ENCODE measurements at regions not wholly inside any gene's neighbourhood (a gene's known extent, or its start where the extent isn't known, plus 50 kb on each side); places are given as distances from the start of the nearest gene placed in this dataset.
"Not testable (repeated sequence)": the region's sequence is repeated elsewhere in the genome, so short reads cannot be mapped to it uniquely, and the experiment has no call there.

- no peak for DNase-seq (ENCODE audit: low read depth in 2 of 2)
These were observed 71.0 kb downstream of the COQ2 start for GRCh38 chr4:83213640-83214039.

DNA sequence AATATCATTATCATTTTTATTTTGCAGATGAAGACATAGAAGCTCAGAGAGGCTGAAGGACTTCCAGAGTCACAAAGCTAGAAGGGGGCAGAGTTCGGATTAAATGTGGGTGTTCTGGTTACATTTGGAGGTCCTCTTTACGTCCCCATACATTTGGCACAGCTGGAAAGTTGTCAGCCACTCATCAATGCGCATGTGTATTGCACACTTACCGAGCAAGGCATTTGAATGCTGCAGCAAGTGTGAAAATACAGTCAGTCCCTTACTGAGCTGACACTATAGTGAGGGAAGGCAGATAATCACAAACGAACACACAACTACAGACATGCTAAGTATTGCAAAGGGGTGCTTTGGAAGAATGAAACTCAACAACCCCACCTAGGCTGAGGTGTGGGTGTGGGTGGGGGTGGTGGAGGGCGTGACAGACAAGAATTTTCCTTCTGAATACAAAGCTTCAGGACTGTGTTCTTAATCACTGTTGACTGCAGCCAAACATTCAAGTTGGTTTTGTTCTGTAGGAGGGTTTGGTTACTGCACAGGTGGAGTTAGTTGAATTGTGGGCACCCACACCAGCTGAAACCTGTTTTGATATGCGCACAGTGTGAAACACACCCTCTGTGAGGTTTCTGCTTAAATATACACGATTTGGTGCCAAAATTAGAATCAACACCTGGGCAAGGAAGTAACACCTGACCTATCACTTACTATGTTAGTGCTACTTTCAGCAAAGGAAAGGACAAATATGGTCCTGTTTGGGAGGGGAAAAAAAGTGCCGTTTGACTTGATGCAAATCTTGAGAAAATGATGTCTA lies 72.4 kb downstream of the COQ2 start:
- DNase-seq (ENCODE audit: low read depth in 2 of 2), result peak in 1 of 2 donors; percentile 5

GRCh38 chr4:83209419-83209818 lies 75.2 kb downstream of the COQ2 start:
- DNase-seq (ENCODE audit: low read depth in 2 of 2), result no peak

- DNase-seq (ENCODE audit: low read depth in 2 of 2), result no peak
These were observed 75.9 kb downstream of the COQ2 start for GRCh38 chr4:83208371-83209365.

DNA sequence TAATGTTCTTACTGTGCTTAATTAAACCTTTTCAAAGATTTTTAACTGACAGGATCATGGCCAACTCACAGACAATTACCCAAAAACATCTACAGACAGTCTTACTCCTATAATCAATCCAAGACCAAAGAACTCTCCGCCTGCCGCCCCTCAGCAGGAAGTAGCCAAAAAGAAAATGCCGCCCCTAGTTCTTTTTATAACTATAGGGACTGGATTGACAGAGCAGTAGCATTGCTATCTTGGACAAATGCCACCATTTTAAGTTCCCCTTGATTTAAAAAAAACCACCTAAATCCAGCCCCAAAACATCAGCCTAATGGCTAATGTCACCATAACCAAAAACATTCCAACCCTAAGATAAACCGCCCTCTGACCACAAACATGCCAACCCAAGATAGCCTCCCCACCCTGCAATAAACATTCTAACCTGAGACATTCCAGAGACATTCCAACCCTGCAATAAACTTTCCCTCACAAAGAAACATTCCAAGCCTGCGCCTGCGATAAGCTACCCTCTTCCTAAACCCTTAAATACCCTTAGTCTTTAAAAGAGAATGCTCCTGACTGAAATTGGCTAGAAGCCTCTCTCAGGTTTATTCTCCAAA lies 77.0 kb downstream of the COQ2 start:
- no peak for DNase-seq (ENCODE audit: low read depth in 2 of 2)

GRCh38 chr4:83205760-83206159 lies 78.8 kb downstream of the COQ2 start:
- DNase-seq (ENCODE audit: low read depth in 2 of 2), result no peak

DNA sequence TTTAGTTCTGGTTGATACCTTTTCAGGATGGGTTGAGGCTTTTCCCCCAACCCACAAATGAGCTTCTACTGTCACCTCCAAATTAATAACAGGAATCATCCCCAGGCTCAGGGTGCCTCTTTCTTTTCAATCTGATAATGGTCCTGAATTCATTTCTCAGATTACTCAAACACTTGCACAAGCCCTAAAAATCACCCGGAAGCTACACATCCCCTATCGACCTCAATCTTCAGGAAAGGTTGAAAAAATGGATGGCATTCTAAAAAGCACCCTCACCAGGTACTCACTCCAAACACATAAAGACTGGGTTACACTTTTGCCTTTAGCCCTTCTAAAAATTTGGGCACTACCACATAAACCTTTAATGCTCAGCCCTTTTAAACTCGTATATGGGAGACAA lies 79.9 kb downstream of the COQ2 start:
- no peak for DNase-seq (ENCODE audit: low read depth in 2 of 2)

- no peak for DNase-seq (ENCODE audit: low read depth in 2 of 2)
These were observed 82.8 kb downstream of the COQ2 start for GRCh38 chr4:83201761-83202160.

DNA sequence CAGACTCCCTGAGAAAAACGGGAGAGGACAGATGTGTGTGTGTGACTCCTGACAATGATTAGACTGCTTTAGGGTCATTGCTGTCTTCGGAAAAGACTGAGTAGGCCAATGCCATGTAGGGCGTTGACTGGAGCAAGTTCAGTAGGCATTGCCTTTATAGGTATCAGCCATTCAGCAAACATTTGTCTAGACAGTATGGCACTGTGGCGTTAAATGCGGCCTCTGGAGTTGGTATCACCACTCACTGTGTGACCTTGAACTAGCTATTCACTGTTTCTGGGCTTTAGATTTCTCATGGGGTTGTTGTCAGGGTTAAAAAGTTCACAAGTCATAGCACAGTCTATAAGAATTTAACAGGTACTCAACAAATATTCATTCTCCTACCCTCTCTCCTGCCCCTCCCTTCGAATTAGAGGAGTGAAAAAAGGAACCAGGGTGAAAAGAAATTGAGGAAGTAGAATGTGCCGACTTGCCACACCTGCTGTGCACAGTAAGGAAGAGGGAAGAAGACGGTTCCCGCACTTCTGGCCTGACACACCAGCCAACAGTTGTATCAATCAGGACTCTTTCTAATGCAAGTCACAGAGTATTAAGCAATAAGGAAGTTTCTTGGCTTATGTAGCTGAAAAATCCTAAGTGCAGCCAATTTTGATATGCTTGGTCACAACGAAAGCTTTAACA lies 83.2 kb upstream of the PLAC8 start:
- DNase-seq (ENCODE audit: low read depth in 2 of 2), result no peak

DNA sequence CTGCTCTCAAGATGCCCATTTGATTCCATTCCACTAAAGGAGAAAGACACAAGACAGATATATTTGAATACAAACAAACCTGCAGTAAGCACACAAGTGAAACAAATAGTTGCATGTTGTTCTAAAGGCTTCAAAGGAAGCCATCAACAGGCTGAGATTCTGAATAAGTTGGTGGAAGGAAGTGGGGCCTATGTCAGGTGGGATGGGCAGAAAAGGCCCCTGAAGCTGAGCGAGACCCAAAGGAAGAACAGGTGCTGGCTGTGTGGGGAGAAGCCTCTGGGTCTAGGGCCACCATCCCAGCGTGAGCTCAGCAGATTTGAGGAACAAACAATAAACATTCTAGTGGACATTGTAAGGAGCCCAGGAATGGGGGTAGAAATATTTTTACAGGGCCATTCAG lies 82.4 kb upstream of the PLAC8 start:
- no peak for DNase-seq (ENCODE audit: low read depth in 2 of 2)

DNA sequence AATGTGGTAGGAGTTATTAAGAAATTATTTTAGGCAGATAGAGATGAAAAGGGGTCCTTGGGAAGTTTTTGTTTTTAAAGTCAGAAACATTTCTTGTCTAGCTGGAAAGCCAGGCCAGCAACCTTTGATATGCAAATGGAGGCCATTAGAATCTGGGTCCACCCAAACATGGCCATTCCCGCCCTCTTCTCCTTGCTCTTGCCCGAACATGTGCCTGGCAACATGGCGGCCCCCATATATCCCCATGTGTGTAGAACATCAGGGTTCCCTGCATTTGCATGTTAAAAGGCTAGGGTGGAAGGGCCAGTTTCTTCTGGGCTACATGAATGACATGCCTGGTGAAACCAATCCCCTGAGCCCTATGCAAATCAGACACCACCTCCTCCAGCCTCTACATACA lies 80.7 kb upstream of the PLAC8 start:
- no peak for DNase-seq (ENCODE audit: low read depth in 2 of 2)

DNA sequence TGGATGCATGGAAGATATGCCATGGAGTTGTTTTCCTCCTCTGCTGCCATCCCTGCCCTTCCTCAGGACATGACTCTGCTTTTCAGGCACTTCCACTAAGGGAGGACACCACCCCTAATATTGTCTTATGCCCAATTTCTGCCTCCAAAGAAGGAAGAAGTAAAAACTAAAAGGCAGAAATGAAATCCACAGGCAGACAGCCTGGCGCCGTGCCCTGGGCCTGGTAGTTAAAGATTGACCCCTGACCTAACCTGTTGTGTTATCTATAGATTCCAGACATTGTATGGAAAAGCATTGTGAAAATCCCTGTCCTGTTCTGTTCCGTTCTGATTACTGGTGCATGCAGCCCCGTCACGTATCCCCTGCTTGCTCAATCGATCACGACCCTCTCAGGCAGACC lies 80.1 kb upstream of the PLAC8 start:
- not testable (repeated sequence) for DNase-seq (ENCODE audit: low read depth in 2 of 2)

GRCh38 chr4:83192634-83193033 lies 78.1 kb upstream of the PLAC8 start:
- DNase-seq (ENCODE audit: low read depth in 2 of 2), result no peak

GRCh38 chr4:83191026-83191425 lies 76.5 kb upstream of the PLAC8 start:
- no peak for DNase-seq (ENCODE audit: low read depth in 2 of 2)

DNA sequence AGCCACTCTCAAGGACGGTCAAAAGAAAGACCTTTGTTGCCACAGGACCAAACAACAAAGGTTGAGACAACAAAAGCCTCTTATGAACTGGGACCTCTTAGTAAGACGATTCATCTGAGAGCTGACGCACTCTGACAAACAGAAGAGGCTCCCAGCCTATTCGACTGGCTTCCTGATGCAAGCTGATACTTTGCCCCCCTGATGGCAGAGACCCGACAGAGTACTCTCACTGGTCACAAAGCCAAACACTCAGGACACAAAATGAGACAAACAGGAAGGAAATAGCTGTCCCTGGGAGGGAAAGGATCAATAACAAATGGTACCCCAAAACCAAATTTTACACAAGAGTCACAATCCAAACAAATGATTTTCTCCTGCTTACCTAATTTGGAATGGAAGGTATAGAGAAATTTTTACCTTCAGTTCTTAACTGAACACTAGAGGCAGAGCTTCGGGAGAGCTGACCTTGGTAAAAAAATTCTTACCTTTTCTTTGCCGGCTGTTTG lies 75.2 kb upstream of the PLAC8 start:
- DNase-seq (ENCODE audit: low read depth in 2 of 2), result no peak

- no peak for DNase-seq (ENCODE audit: low read depth in 2 of 2)
These were observed 66.0 kb upstream of the PLAC8 start for GRCh38 chr4:83180431-83180968.

GRCh38 chr4:83179205-83179604 lies 64.7 kb upstream of the PLAC8 start:
- no peak for DNase-seq (ENCODE audit: low read depth in 2 of 2)

- no peak for DNase-seq (ENCODE audit: low read depth in 2 of 2)
These were observed 63.5 kb upstream of the PLAC8 start for GRCh38 chr4:83178029-83178428.

- DNase-seq (ENCODE audit: low read depth in 2 of 2), result no peak
These were observed 62.7 kb upstream of the PLAC8 start for GRCh38 chr4:83177182-83177581.

DNA sequence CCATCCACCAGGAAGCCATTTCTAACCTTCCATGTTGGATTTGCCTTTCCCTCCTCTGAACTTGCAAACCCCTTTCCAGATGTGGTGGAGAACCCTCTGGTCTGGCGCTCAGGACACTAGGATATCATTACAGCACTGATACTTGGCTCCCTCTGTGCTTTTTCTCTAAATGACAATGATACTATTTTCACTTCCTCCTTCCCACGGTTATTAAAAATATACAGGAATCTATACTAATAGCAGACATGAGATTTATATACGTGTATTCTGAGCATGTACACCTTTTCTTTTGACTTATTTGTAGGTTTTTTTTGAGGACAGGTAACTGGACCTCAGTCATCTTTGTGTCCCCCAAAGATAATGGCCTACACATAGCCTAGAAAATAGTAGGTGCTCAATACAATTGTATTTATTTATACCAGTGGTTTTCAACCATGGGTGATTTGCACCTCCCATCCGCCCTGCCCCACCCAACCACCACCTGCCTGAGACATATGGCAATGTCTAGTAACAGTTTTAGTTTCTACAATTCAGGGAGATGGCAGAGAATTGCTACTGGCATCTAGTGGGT lies 60.4 kb upstream of the PLAC8 start:
- DNase-seq (ENCODE audit: low read depth in 2 of 2), result no peak

DNA sequence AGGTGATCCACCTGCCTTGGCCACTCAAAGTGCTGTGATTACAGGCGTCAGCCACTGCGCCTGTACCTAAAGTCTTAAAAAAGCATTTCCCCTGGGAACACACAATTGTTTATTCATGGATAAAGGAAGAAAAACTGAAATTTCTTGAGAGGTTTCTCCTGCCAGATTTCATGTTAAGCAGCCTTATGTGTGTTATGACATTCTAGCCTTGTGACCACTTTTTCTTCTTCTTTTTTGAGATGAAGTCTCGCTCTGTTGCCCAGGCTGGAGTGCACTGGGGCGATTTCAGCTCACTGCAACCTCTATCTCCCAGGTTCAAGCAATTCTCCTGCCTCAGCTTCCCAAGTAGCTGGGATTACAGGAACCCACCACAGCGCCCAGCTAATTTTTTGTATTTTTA lies 57.8 kb upstream of the PLAC8 start:
- no peak for DNase-seq (ENCODE audit: low read depth in 2 of 2)

Measured in stimulated activated CD4-positive, alpha-beta T cell treated with anti-CD3 and anti-CD28 coated beads, Interleukin-1b, Interleukin-23, amount 100 ng/mL, for 1 hour (primary cell).